HG03135 (cell line): ENCODE measurements at regions not wholly inside any gene's neighbourhood (a gene's known extent, or its start where the extent isn't known, plus 50 kb on each side); places are given as distances from the start of the nearest gene placed in this dataset.
"Not testable (repeated sequence)": the region's sequence is repeated elsewhere in the genome, so short reads cannot be mapped to it uniquely, and the experiment has no call there.

Experiments used
- ATAC-seq: cut with Tn5 transposase; IDR thresholded peaks from one replicate; pipeline ENCODE4 v1.9.1; 2021; ENCODE audit warnings: mild to moderate bottlenecking, moderate library complexity; ENCODE audit not compliant: unreplicated experiment

GRCh38 chr14:82766123-82766522 lies 1232.5 kb upstream of the SEL1L start:
- ATAC-seq: no peak

- no peak for ATAC-seq
Observed at GRCh38 chr14:82766996-82767395, 1233.3 kb upstream of the SEL1L start.

GRCh38 chr14:82776958-82777357 lies 1243.3 kb upstream of the SEL1L start:
- no peak for ATAC-seq

GRCh38 chr14:82778008-82778590 lies 1244.4 kb upstream of the SEL1L start:
- ATAC-seq: no peak

GRCh38 chr14:82778601-82779000 lies 1244.9 kb upstream of the SEL1L start:
- no peak for ATAC-seq

GRCh38 chr14:82779301-82779700 lies 1245.6 kb upstream of the SEL1L start:
- ATAC-seq: no peak

- no peak for ATAC-seq
Observed at GRCh38 chr14:82785756-82786482, 1252.3 kb upstream of the SEL1L start.

- ATAC-seq: no peak
Observed at GRCh38 chr14:82786483-82786880, 1252.8 kb upstream of the SEL1L start.

- no peak for ATAC-seq
Observed at GRCh38 chr14:82796086-82796485, 1262.4 kb upstream of the SEL1L start.

GRCh38 chr14:82798276-82798675 lies 1264.6 kb upstream of the SEL1L start:
- ATAC-seq: no peak

GRCh38 chr14:82805892-82806825 lies 1272.5 kb upstream of the SEL1L start:
- ATAC-seq: no peak

- no peak for ATAC-seq
Observed at GRCh38 chr14:82811246-82811645, 1277.6 kb upstream of the SEL1L start.

GRCh38 chr14:82814339-82814738 lies 1280.7 kb upstream of the SEL1L start:
- ATAC-seq: not testable (repeated sequence)

- no peak for ATAC-seq
Observed at GRCh38 chr14:82830596-82830995, 1296.9 kb upstream of the SEL1L start.

GRCh38 chr14:82836256-82836950 lies 1302.8 kb upstream of the SEL1L start:
- no peak for ATAC-seq

- no peak for ATAC-seq
Observed at GRCh38 chr14:82837611-82838140, 1304.0 kb upstream of the SEL1L start.

GRCh38 chr14:82850576-82850975 lies 1316.9 kb upstream of the SEL1L start:
- ATAC-seq: no peak

GRCh38 chr14:82854131-82854530 lies 1320.5 kb upstream of the SEL1L start:
- ATAC-seq: no peak

- no peak for ATAC-seq
Observed at GRCh38 chr14:82854901-82855300, 1321.2 kb upstream of the SEL1L start.

GRCh38 chr14:82855912-82856391 lies 1322.3 kb upstream of the SEL1L start:
- ATAC-seq: no peak

GRCh38 chr14:82861313-82861712 lies 1327.7 kb upstream of the SEL1L start:
- no peak for ATAC-seq
